A204.1 (cell line): ENCODE measurements at regions not wholly inside any gene's neighbourhood (a gene's known extent, or its start where the extent isn't known, plus 50 kb on each side); places are given as distances from the start of the nearest gene placed in this dataset.
"Not testable (repeated sequence)": the region's sequence is repeated elsewhere in the genome, so short reads cannot be mapped to it uniquely, and the experiment has no call there.

Experiments used
- FAIRE-seq: peaks from 2 replicates; lab custom pipeline; 2012; peaks lifted over from hg19 to GRCh38; lab: Jason Lieb, UNC

- no peak for FAIRE-seq
Measured at GRCh38 chr16:63689068-63689467, 1432.8 kb downstream of the CDH11 start.

- no peak for FAIRE-seq
Measured at GRCh38 chr16:63684149-63685101, 1437.4 kb downstream of the CDH11 start.

GRCh38 chr16:63682844-63683243 lies 1439.0 kb downstream of the CDH11 start:
- FAIRE-seq, result no peak

- FAIRE-seq, result no peak
Measured at GRCh38 chr16:63672493-63672892, 1449.4 kb downstream of the CDH11 start.

GRCh38 chr16:63663155-63663554 lies 1458.7 kb downstream of the CDH11 start:
- no peak for FAIRE-seq

DNA sequence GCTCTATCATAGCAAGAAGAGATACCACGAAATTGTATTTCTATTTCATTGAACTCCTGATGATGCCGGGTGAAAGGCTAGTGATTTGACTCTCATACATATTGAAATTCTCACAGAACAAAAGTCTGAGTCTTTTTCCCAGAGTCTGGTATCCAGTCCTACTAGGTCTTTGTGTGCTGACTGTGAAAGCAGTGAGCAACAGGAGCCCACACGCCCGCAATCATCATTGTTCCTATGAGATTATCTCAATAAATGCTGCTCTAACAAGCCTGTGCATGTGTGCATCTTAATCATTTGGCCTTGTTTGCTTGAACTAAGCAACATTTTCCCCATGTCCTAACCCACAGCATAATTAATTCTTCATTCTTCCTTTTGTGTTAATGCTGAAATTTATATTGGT lies 1466.0 kb downstream of the CDH11 start:
- FAIRE-seq, result no peak

- FAIRE-seq, result no peak
Measured at GRCh38 chr16:63653044-63653839, 1468.6 kb downstream of the CDH11 start.

GRCh38 chr16:63652091-63652490 lies 1469.8 kb downstream of the CDH11 start:
- no peak for FAIRE-seq

DNA sequence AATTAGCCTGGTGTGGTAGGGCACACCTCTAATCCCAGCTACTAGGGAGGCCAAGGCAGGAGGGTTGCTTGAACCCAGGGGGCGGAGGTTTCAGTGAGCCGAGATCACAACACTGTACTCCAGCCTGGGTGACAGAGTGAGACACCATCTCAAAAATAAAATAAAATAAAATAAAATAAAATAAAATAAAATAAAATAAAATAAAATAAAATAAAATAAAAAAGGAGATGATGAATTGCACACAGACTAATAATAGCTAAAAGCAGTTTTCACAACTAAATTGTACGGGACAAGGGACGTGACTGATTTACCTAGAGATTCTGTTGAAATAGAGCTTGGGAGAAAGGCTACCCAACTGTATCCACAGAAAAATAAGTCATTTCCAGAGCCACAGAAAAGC lies 1471.3 kb downstream of the CDH11 start:
- FAIRE-seq, result no peak

- FAIRE-seq, result not testable (repeated sequence)
Measured at GRCh38 chr16:63633706-63634445, 1488.0 kb downstream of the CDH11 start.

DNA sequence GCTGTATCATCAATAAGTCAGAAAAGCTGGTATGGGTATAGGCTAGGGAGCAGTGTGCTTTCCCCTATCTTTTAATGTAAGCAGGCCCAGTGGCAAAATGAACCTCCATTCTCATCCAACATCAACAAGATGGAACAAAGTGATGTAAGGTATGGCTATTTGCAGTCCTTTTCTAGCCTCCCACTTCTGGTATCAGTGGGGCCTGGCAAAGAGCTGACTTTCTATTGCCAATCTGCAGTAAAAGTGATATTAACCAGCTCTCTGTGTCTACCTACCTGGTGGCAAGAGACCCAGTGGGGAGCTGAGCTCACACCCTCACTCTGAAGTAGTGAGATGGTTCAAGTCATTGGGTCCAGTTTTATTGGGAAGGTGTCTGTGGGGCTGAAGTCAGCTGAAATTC lies 1492.6 kb downstream of the CDH11 start:
- no peak for FAIRE-seq

DNA sequence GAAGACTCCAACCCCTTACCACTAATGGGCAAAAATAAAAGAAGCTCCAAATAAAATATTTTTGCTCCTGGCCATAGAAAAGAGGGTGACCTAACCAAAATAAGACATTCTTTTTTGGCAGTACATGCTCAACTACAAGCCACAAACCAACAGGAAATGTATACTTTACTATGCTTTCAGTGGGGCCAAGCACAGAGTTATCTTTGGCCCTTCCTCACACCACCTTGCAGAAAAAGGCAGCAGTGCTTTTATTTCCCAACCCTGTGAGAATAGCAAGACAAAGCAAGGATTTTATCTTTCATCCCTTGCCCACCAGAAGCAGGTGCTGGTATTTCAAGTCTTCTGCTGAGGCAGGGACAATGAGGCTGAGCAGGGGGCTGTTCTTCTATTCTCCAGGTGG lies 1493.1 kb downstream of the CDH11 start:
- FAIRE-seq, result no peak

GRCh38 chr16:63625126-63625525 lies 1496.7 kb downstream of the CDH11 start:
- FAIRE-seq, result no peak

- no peak for FAIRE-seq
Measured at GRCh38 chr16:63623551-63624039, 1498.3 kb downstream of the CDH11 start.

GRCh38 chr16:63618896-63619485 lies 1502.9 kb downstream of the CDH11 start:
- FAIRE-seq, result no peak

DNA sequence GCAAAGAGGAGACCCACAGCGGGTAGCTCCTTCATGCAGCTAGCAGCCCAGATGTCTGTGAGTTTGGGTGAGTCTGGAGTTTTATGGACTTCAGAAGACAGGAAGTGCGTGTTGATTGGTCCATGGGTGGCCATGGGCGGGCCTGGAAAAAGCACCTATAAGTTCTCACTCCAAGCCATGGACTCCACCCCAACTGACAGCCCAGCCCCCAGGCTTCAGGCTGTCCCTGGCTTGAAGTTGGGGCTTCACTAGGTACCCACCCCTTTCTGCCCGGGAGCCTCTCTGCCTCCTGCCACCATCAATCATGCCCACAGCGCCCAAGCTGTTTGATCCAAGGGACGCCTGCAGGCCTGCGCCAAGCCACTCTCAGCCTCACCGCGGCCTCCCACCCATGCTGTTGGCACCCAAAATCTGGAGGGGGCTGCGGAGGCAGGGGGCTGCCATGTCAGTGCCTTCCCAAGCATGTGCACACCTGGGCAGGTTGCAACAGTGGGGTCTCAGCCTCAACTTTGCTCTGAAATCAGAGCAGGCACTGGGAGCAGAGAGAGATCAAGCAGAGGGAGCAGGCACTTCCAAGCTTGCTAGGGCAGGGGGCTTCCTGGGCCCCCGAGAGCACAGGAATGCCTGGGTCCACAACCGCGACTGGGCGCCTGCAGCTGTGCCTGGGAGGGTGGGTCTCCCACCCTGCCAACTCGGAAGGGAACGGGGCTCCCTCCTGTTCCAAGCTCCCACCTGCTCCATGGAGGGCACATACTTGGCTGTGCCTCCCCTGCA lies 1503.7 kb downstream of the CDH11 start:
- FAIRE-seq, result no peak

DNA sequence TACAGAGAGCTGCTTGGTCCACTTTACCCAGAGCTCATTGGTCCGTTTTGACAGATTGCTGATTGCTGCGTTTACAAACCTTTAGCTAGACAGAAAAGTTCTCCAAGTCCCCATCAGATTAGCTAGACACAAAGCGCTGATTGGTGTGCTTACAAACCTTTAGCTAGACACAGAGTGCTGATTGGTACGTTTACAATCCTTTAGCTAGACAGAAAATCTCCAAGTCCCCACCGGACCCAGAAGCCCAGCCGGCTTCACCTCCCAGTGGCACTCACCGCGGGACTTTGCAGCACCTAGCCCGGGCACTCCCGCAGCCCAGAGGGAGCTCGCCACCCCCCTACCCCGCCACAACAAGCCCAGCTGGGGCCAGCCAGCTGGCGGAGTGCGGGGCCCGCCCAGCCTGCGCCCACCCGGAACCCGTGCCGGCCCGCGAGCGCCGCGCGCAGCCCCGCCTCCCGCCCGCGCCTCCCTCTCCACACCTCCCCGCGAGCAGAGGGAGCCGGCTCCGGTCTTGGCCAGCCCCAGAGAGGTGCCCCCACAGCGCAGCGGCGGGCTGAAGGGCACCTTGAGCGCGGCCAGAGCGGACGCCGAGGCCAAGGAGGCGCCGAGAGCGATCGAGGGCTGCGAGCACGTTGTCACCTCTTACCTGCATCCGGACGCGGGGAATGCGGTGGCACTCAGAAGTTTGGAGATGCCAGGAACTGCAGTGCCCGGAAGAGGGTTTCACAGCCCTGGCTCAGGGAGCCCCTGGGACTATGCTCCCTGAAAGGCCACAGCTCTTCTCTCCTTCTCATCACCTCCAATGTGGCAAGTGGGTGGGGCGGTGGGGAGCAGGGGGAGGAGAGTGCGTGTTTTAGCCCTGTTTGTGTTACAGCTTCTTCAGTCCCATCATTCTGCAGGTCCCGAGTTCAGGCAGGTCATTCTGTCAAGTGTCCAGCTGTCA lies 1504.5 kb downstream of the CDH11 start:
- no peak for FAIRE-seq

- FAIRE-seq, result no peak
Measured at GRCh38 chr16:63614429-63614828, 1507.4 kb downstream of the CDH11 start.

DNA sequence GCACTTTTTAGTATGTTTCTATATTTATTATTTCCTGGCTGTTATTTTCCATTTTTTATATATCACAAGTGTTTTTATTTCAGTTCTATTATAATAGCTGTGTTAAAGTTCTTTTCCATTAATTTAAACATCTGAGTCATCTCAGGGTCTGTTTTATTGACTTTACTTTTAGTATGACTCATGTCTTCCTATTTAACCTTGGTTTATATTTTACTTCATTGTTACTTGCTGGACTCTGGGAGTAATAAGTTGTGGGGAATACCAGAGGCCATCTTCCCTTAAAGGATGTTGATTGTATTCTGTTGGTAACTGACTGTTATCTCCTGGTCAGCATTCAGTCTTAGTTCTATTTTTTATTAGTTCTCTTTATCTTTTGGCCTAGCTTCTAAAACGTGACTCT lies 1508.2 kb downstream of the CDH11 start:
- FAIRE-seq, result no peak
